GM12891 (cell line): ENCODE measurements at regions not wholly inside any gene's neighbourhood (a gene's known extent, or its start where the extent isn't known, plus 50 kb on each side); places are given as distances from the start of the nearest gene placed in this dataset.

Experiments used
- DNase-seq: peaks from one replicate; pipeline ENCODE4 v3.0.0; 2011; ENCODE audit warnings: low spot score; ENCODE audit not compliant: insufficient read length
- FAIRE-seq: peaks from 2 replicates; lab custom pipeline; 2011; peaks lifted over from hg19 to GRCh38; lab: Jason Lieb, UNC
- PAX5 ChIP-seq: IDR thresholded peaks from 2 replicates; pipeline ENCODE4 v1.6.1; 2011; ENCODE audit warnings: low read length, moderate library complexity, mild to moderate bottlenecking; ENCODE audit not compliant: insufficient read depth, severe bottlenecking
- POLR2A ChIP-seq: IDR thresholded peaks from 2 replicates; pipeline ENCODE4 v1.6.1; 2011; ENCODE audit warnings: low read depth, low read length, control low read depth
- POLR2AphosphoS5 ChIP-seq: IDR thresholded peaks from 2 replicates; pipeline ENCODE4 v1.6.1; 2011; ENCODE audit warnings: low read depth, low read length, control low read depth
- POU2F2 ChIP-seq: IDR thresholded peaks from 2 replicates; pipeline ENCODE4 v1.6.1; 2011; ENCODE audit warnings: low read depth, mild to moderate bottlenecking, control low read depth, low read length, moderate library complexity
- SPI1 ChIP-seq: IDR thresholded peaks from 2 replicates; pipeline ENCODE4 v1.6.1; 2011; ENCODE audit warnings: low read depth, low read length, control low read depth
- TAF1 ChIP-seq: IDR thresholded peaks from 2 replicates; pipeline ENCODE4 v1.6.1; 2011; ENCODE audit warnings: low read depth, low read length, control low read depth

GRCh38 chr7:35983626-35984025, 169.4 kb upstream of the EEPD1 start:
- no peak for FAIRE-seq
- TF ChIP-seq SPI1 = no peak
- TF ChIP-seq POU2F2 = no peak
- TF ChIP-seq PAX5 = no peak
- TF ChIP-seq TAF1 = no peak
- no peak for TF ChIP-seq POLR2A
- no peak for TF ChIP-seq POLR2AphosphoS5

GRCh38 chr7:35985126-35985754, 167.8 kb upstream of the EEPD1 start:
- FAIRE-seq (peak; percentile 71), DNase-seq (peak; percentile 68)
- TF ChIP-seq POLR2AphosphoS5 (no peak), POU2F2 (no peak; the same call in 1 of the 2 replicates), PAX5 (no peak), POLR2A (no peak), TAF1 (no peak), SPI1 (no peak)

More at GRCh38 chr7:35983626-35984025, 169.4 kb upstream of the EEPD1 start:
- no peak for DNase-seq

GRCh38 chr7:35987016-35987415, 166.0 kb upstream of the EEPD1 start:
- DNase-seq (no peak), FAIRE-seq (no peak)
- TF ChIP-seq TAF1 = no peak
- TF ChIP-seq POLR2A = no peak
- no peak for TF ChIP-seq PAX5
- TF ChIP-seq POLR2AphosphoS5 = no peak
- TF ChIP-seq POU2F2 = no peak
- TF ChIP-seq SPI1 = no peak

GRCh38 chr7:35988105-35988504, 164.9 kb upstream of the EEPD1 start:
- TF ChIP-seq PAX5 (no peak), POLR2AphosphoS5 (no peak), SPI1 (no peak), POLR2A (no peak), TAF1 (no peak), POU2F2 (no peak)
- FAIRE-seq (no peak), DNase-seq (no peak)

- TF ChIP-seq TAF1 (no peak), PAX5 (no peak), POU2F2 (no peak), POLR2AphosphoS5 (no peak), POLR2A (no peak), SPI1 (no peak)
- FAIRE-seq = no peak
- DNase-seq = no peak
Measured at GRCh38 chr7:35988818-35989217, 164.2 kb upstream of the EEPD1 start.

GRCh38 chr7:35991511-35992232, 161.4 kb upstream of the EEPD1 start:
- no peak for DNase-seq
- FAIRE-seq = no peak
- TF ChIP-seq TAF1 = no peak
- TF ChIP-seq SPI1 = no peak

GRCh38 chr7:35992436-35992835, 160.6 kb upstream of the EEPD1 start:
- no peak for TF ChIP-seq POU2F2
- no peak for TF ChIP-seq PAX5
- no peak for TF ChIP-seq SPI1
- FAIRE-seq (no peak), DNase-seq (no peak)

- FAIRE-seq = no peak
- no peak for TF ChIP-seq PAX5
- no peak for TF ChIP-seq POLR2AphosphoS5
- TF ChIP-seq POU2F2 = no peak
- TF ChIP-seq TAF1 = no peak
- TF ChIP-seq POLR2A = no peak
- TF ChIP-seq SPI1 = no peak
- no peak for DNase-seq
Measured at GRCh38 chr7:35993113-35993512, 159.9 kb upstream of the EEPD1 start.

- no peak for DNase-seq
- no peak for FAIRE-seq
- TF ChIP-seq TAF1 = no peak
- no peak for TF ChIP-seq SPI1
- TF ChIP-seq PAX5 = no peak
- TF ChIP-seq POLR2A = no peak
- TF ChIP-seq POLR2AphosphoS5 = no peak
- no peak for TF ChIP-seq POU2F2
Measured at GRCh38 chr7:35993676-35994606, 159.1 kb upstream of the EEPD1 start.
